Renal cortex interstitium (tissue), 11 donors: ENCODE measurements at regions not wholly inside any gene's neighbourhood (a gene's known extent, or its start where the extent isn't known, plus 50 kb on each side); places are given as distances from the start of the nearest gene placed in this dataset.

Experiments
- DNase-seq, 11 donors: peaks; one replicate each; pipeline ENCODE4 v3.0.0-alpha.2; 2013; ENCODE audit warnings: low read depth in 9 of 11, low spot score in 4 of 11; ENCODE audit errors: extremely low read depth in 1 of 11

DNA sequence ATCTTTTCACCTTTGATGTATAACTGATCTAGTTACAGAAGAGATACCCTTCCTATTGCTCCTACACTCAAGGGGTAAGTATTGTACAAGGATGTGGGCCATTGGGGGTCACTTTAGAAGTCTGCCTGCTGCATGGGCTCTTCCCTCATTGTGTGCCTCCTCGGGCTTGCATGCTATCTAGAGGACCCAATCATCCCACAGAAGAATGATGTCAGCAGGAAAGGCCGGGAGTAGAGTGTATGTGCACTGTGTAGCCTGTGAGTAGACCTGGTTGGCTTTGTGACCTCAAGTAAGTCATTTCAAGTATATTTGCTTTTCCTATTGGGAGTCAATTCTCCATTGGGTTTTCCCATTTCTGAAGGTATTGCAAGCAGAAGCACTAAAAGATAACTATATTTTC lies 129.5 kb upstream of the TRIB2 start:
- DNase-seq, result no peak

DNA sequence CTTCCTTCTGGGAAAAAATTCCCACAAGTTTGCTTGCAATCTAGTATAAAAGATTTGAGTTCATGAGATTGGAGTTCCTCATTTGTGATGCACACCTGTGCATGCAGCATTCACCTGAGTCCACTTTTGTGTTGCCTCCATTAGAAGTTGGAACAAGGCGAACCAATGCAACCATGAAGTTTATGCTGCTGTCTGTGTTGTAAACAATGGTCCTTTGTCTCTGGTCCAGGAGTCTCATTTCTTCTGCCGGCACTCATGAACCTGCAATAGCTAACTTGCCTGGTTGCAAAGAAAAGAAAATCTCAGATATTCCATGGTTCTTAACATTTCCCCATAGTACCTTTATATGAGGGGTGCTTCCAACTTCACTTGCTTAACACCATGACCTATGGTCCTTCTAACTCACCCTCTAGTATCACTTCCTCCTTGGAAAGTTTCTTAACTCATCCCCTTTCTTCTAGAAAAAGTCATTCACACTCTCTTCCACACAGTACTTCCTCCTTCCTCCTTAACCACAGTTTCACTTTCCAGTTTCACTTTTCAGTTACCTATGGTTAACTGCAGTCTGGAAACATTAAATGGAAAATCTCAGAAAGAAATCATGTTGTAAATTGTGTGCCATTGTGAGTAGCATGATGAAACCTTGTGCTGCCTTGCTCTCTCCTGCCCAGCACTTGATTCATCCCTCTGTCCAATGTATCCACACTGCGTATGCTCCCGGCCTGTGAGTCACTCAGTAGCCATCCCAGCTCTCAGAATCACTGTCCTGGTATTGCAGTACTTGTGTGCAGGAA lies 128.8 kb upstream of the TRIB2 start:
- no peak for DNase-seq

DNA sequence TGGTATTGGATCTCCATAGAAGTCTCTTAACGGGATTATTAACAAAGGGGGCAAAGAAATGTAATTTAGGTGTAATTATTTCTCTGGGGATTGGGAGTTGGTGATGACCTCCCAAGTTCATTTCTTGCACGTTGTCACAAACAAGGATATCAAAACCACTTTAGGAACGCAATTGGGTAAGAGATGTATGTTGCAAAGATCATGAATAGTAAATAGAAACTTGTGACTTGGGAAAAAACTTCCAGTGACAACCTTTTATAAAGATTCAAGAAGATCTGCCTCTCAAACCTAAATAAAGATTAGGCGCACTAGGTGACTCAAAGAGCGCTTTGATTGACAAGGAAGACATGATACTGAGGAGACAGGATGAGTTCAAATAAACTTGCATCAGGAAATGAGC lies 127.8 kb upstream of the TRIB2 start:
- DNase-seq, result no peak

DNA sequence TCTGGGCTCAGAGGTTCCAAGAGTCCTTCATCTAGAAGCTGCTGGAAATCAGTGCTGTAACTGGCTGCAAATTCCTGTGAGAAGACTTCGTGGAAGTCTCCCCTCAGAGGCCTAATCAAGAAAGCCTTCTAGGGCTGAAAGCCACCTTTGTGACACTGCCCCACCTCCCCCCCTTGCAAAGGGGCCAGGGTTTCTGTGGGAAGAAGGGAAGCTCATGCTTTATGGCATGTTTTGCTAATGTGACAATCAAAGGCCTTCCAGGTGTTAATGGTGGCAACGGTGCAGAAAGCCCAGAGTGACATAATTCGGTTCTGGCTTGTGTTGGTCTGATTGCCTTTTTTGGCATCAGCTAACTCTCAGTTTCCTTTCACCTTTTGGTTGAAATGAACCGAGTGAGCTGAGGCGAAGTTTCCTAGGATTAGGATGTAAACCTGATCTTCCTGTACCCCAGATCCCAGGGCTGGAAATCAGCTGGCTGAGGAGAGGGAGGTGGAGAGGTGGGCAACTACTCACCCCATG lies 126.9 kb upstream of the TRIB2 start:
- no peak for DNase-seq

DNA sequence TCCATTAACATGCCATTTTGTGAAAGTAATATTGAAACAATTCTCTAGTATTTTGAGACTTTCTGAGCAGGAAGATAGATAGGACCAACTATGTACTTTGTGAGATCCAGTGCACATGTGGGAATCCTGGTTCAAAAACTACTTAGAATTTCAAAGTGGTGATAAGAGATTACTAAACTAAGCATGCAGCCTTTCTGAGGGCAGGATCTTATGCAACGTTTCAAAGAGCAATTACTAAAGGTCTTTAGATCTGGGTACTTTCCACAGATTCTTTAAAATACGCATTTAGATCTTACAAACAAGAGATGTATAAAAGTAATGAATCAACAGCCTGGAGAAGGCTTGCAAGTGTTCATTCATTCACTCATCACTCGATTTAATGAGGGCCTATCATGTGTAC lies 124.4 kb upstream of the TRIB2 start:
- no peak for DNase-seq

GRCh38 chr2:12594590-12594989 lies 122.1 kb upstream of the TRIB2 start:
- no peak for DNase-seq

DNA sequence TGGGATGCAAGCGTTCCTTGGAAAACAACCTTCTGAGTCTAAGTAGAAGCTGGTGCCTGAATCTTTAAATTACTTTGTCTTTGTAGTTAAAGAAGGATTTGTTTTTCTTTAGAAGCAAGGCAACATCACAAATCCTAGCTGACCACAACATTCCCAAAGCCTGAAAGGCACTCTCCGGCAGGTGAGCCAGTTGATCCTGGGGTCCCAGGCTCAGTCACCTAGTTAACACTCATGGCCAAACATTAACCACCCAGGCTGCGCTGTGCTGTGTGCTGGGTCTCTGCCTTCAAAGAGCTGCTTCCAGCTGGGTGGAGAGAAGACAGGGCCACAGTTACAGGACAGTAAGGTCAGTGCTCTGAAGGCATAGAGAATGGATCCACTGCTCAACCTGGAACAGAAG lies 120.0 kb upstream of the TRIB2 start:
- peak in 1 of 11 donors; percentile 24 for DNase-seq

DNA sequence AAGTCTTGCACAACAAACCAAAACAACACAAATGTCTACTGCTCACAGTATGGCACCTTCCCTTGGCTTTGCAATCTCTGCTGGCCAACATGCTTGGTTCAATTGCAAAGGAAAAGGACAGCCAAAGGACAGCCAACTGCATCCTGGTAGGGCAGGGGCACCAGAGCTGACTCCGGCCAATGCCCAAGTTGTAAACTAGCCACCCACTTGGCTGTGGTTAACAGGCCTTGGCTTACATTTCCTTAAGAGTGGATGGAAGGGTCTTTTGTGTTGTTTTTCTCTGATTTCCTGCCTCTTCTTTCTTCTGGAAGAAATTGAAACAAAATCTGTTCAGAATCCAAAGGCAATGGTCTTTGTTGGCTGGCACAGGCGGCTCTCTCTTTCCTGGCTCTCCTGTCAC lies 119.1 kb upstream of the TRIB2 start:
- DNase-seq, result no peak

DNA sequence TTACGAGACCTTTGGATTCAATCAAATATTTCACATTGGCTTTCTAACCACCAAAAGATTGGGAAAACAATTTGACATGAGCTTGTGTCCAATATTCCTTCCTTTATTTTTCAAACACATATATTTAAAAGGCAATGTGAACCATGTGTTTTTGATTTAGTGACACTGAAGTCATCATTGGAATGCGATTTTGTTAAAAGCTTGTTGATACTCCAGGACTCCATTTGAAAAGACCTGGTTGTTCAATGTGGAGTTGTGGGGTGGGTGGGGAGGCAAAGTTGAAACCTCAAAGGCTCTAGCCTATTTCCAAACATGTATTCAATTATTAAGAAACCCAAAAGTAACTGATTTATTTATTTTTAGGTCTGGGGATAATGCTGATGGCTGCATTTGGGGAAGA lies 114.1 kb upstream of the TRIB2 start:
- DNase-seq, result no peak

DNA sequence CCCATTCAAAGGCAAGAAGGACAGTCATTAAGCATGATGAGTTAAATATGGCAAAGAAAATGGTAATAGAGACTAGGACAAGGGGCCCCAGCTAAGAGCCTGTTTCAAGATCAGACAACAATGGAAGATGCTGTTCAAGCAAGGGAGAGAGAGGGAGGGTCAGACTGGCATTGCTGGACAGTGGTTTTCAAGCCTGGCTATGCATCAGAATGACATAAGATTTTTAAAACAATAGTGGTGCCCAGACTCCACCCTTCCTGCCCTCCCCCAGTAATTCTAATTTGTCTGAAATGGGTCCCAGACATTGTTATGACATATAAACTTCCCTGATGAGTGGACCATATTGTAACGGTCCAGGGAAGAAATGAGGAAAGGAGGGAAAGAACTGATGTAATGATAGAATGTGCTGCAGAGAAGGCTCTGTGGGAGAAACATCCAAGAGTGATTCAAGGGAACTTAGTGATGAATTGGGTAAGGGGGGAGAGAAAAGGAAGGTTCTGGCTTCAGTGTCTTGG lies 112.9 kb upstream of the TRIB2 start:
- DNase-seq, result no peak

DNA sequence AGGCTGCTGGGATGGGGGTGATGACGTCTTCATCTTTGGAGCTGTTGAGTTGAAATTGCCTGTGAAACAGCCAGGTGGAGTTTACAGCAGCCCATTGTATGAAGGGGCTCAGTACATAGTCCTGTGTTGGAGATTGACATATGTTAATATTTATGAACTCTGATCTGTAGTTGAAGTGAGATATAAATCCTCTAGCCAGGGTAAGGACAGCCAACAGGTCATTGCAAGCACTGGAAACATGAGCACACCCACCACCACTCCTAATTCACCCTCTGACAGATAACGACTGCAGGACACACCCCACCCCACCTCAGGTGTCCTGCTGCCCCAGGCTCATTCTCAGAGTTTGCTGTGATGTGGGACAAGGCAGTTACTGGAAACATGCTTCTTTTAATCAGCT lies 112.4 kb upstream of the TRIB2 start:
- DNase-seq, result no peak

- no peak for DNase-seq
Observed at GRCh38 chr2:12605366-12605765, 111.4 kb upstream of the TRIB2 start.

GRCh38 chr2:12605936-12606335 lies 110.8 kb upstream of the TRIB2 start:
- DNase-seq, result no peak

DNA sequence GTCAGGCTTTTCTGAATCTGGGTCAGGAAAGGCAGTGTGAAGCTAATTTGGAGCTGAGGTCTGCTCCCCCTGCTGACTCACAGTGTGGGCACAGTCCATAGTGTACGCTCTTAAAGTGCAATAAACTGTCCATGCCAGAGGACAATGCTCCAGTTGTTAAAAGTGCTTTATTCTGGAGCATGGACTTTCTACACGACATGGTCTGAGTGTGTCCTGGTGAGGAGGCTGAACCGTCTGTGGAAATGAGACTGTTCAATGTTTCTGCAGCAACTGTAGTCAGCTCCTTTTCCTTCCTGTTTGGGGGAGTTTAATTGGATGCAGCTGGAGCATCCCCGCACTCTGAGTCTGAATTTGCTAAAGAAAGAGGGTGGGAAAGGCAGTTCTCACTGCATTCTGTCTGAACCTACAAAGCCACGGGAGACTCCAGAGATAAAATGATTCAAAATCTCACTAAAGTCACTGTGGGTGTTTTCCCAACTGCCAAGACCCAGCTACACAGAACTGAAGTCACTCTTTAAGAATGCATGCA lies 110.2 kb upstream of the TRIB2 start:
- peak in 2 of 11 donors; percentile 26 to 33 for DNase-seq

DNA sequence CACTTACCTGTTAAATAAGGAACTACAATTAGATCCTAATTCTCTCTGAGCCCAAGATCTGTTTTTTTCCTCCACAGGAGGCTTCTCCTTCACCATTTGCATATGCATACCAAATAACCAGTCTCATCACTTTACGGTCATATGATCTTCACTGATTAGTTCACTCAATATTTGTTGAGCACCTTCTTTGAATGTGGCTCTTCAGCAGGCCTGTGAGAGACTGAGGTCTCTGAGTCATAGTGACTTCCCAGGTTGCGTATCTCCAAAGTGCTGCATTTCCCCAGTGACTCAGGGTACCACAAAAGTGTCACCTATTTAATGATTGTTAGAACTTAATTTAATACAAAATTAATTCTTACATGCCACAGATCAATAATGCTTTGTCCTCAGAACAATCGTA lies 108.8 kb upstream of the TRIB2 start:
- DNase-seq, result no peak

- no peak for DNase-seq
Observed at GRCh38 chr2:12610314-12610713, 106.4 kb upstream of the TRIB2 start.

DNA sequence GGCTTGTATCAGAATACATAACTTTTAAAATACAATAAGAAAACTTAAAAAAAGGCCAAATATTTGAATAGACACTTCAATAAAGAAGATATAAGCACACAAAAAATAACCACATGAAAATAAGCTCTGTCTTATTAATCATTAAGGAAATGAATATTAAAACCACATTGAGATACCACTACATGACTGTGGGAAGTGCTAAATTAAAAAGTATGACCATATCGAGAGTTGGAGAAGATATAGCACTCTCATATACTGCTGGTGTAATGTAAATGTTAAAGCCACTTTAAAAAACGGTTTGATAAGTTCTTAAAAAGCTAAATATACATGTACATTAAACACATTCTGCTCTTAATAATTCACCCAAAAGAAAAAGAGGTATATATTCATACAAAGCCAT lies 104.6 kb upstream of the TRIB2 start:
- DNase-seq, result no peak

DNA sequence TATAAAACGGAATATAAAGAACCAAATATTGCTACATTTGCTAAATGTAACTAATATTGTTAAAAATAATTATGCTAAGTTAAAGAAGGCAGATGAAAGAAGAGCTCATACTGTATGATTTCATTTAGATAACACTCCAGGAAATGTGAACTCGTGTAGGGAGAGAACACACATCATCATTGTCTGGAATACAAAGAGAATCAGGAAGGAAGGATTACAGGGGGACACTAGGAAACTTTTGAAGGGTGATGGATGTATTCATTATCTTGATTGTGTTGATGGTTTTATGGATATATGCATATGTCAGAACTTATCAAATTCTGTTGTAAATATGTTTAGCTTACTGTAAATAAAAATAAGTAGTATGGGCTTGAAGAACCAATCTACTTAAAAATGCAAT lies 104.1 kb upstream of the TRIB2 start:
- DNase-seq, result no peak

DNA sequence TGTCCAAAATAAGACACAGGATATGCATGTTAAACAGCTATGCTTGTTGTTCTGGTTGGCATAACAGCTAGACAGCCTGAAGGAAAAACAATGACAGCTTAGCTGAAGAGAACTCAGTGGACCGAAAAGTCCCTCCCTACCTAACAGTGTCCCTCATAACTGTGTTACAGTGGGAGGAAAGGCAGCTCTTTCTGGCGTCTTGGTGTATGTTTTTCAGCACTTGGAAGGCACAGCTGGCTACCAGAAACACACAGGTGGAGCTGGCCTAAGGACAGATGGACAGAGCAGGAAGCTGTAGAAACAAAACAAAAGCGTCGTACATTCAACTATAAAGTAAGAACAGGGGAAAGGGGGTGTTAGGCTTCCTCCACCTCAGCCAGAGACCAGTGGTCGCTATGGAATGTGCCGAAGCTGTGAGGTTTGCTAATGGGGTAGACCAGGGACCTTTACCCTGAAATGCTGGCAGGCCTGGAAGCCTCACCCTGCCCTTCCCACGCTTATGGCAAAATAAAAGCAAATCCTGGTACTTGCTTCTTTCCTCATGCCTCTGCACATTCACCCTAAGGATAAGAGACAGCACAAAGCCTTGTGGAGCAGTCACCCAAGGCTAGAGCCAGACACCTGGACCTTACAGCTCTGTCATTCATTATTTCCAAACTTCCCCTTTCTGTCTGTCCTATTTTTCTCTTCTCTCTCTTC lies 103.5 kb upstream of the TRIB2 start:
- peak in 10 of 11 donors; percentile 37 to 82 (median 57) for DNase-seq

DNA sequence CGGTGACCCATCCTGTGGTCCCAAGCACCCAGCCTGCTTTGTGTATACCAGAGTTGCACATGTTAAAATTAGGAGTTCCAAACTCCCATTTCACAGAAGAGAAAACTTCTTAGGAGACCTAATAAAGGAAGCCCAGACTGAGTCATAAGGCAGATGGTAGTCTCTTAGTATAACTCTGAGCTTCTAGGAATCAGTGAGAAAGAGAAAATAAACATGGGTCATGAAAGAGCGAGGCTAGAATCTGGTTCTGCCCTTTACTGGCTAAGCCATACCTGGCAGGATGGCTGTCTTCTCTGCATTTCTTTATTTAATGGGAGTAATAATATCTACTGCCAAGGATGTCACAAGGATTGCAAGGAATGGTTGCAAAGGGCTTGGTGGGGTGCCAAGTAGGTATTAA lies 101.2 kb upstream of the TRIB2 start:
- no peak for DNase-seq
